Peyer's patch (tissue), 4 donors: ENCODE measurements at regions not wholly inside any gene's neighbourhood (a gene's known extent, or its start where the extent isn't known, plus 50 kb on each side); places are given as distances from the start of the nearest gene placed in this dataset.

ENCODE experiments used
- CTCF ChIP-seq, 6 experiments: fragments of 450-650 bp in 4 of 6; fragments of 200-600 bp in 2 of 6; sonication (generic) in 1 of 6; IDR thresholded peaks; one replicate each; pipeline ENCODE4 v1.5.1; 2017 to 2019; ENCODE audit warnings: antibody characterized with exemption in 6 of 6, mild to moderate bottlenecking in 3 of 6, moderate library complexity in 1 of 6
- POLR2A ChIP-seq, 2 donors: fragments of 450-650 bp; IDR thresholded peaks; one replicate each; pipeline ENCODE4 v1.5.1; 2017; ENCODE audit warnings: antibody characterized with exemption in 2 of 2, mild to moderate bottlenecking in 2 of 2, moderate library complexity in 2 of 2

GRCh38 chr6:15037253-15037652, 208.6 kb upstream of the JARID2 start:
- TF ChIP-seq CTCF (IDR thresholded peaks at IDR 0.05) (no peak), POLR2A (IDR thresholded peaks at IDR 0.05) (no peak)
